HG03439 (cell line): ENCODE measurements at regions not wholly inside any gene's neighbourhood (a gene's known extent, or its start where the extent isn't known, plus 50 kb on each side); places are given as distances from the start of the nearest gene placed in this dataset.
"Not testable (repeated sequence)": the region's sequence is repeated elsewhere in the genome, so short reads cannot be mapped to it uniquely, and the experiment has no call there.

Source experiments
- ATAC-seq: cut with Tn5 transposase; IDR thresholded peaks from one replicate; pipeline ENCODE4 v1.9.1; 2021; ENCODE audit warnings: mild to moderate bottlenecking, moderate library complexity; ENCODE audit not compliant: unreplicated experiment

DNA sequence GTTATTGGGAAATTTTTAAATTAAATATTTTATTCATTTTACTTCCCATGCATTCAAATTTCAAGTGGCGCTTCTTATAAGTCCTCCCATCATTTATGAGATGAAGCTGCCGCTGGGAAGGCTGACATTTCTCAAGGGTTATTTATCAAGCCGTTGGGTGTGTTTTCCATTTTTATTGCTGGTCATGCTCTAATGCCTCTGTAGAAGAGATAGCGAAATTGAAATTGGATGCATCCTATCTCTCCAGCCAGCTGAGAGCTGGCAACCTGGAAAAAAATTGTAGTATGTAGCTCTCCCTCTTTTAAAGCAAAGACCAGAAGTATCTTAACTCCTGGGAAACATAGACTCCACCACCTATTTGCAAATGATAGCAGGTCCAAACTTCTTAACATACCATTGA lies 135.9 kb downstream of the C6orf118 start:
- ATAC-seq: no peak

DNA sequence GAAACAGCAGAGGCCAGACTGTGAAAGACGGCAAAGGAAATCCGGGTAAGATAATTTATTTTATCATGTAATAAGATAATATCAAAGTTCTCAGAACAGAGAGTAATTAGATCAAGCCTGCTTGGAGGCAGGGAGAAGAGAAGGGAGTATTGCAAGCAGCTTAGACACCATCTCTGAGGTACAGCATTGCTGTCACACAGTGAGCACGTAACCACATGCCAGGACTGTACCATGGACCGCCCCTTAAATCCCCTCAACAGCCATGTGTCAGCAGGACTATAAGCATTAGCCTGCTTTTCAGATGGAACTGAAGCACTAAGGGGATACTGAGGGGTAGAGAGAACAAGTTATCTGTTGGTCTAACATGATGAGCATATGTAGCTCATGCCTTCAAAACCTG lies 141.5 kb downstream of the C6orf118 start:
- ATAC-seq: no peak

DNA sequence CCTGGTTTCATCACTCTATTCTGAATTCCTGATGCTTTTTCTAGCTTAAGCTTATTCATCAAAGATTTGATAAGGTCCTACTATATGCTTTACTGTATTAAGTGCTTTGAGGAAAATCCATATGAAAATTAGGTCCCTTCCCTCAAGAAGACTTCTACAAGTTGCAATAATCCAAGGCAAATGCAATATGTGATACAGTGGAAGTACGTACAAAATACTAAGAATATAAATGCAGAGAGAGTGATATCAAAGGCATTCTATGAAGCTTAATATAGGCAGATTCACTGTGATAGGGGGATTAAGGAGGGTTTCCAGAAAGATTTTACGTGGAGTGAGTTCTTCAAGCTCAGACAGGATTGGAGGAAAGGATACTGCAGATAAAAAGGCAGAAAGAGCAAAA lies 142.1 kb downstream of the C6orf118 start:
- ATAC-seq: no peak

DNA sequence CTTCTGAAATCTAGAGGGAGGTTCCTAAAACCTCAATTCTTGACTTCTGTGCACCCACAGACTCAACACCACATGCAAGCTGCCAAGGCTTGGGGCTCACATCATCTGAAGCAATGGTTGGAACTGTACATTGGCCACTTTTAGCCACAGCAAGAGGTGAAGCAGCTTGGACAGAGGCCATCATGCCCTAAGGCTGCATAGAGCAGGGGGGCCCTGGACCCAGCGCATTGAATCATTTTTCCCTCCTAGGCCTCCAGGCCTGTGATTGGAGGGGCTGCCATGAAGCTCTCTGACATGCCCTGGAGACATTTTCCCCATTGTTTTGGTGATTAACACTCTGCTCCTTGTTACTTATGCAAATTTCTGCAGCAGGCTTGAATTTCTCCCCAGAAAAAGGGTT lies 145.9 kb downstream of the C6orf118 start:
- no peak for ATAC-seq

DNA sequence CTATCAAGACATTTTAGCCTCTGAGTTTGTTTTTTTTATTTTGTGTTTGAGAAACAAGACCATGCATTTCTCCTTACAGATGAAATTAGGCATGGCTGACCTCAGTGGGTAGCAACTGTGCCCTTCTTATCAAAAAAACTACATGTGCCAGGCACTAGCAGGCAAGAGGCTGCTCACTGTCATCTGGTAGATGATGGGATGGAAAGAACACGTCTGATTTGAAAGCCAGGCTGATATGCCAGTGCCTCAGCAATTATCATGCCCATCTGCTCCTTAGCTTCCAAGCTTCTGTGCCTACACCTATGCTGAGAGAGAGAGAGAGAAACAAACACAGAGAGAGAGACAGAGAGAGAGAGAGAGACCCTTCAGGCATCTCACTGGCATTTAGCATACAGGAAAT lies 149.9 kb downstream of the C6orf118 start:
- ATAC-seq: no peak

DNA sequence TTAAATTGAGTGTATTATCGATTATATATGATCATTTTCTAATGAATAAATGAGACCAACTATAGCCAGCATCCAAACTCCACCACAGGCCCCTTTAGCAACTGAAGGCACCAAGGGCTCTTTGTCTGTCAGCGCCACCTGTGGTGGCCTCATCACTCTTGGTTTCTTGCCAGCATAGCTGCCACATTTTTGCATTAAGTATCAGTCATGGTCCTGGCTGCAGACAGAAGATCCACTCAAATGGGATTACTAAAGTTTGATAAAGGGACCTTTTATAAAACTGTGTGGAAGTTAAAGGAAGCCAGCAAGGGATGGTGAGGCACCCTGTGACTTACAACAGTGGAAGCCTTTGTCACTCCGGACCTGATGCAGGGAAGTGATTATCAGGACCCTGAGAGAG lies 162.9 kb downstream of the C6orf118 start:
- no peak for ATAC-seq

DNA sequence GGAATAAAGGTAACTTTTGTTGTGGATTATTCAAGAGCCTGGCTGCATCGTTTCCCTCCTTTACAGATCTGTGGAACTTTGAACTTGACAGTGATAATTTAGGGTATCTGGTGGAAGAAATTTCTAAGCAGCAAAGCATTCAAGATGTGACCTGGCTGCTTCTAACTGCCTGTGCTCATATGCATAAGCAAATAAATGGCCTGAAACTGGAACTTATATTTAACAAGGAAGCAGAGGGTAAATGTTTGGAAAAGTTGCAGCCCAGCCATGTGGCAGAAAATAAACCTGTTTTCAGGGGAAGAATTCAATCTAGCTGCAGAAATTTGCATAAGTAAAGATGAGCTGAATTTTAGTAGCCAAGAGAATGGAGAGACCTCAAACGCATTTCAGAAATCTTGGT lies 173.5 kb downstream of the C6orf118 start:
- no peak for ATAC-seq

DNA sequence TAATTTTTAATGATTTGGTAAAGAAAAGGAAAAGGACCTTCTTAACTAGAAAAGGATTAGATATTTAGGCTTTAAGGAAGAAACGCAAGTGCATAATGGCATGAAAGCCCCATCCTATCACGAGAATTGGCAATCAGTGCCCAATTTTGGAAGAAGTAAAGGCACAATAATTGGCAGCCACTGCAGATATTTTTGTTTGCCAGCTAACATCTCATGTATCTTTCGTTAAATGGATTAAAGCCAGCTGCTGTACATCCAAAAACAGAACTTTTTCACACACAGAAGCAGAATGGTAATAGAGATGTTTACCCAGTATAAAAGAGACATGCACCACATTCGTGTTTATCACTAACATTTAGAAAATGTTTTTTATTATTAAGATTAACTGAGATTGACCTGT lies 180.3 kb downstream of the C6orf118 start:
- ATAC-seq: no peak

DNA sequence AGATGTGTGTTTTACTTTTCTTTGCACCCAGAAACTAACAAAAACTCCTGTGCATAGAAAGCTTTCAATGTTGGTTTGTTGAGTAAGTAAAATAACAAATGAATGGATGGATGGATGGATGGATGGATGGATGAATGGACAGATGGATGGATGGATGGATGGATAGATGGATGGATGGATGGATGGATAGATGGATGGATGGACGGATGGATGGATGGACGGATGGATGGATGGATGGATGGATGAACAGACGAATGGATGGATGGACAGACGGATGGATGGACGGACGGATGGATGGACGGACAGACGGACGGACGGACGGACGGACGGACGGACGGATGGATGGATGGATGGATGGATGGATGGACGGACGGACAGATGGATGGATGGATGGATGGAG lies 181.7 kb downstream of the C6orf118 start:
- ATAC-seq: not testable (repeated sequence)

DNA sequence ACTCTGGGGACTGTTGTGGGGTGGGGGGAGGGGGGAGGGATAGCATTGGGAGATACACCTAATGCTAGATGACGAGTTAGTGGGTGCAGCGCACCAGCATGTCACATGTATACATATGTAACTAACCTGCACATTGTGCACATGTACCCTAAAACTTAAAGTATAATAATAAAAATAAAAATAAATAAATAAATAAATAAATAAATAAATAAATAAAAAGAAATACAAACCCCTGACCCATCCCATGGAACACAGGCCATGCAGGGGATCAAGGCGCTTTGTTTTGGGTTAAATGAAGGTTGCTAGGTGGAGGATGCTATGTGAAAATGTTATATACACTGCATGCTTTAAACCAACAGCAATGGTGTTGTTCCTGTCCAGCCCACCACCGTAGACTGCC lies 184.7 kb downstream of the C6orf118 start:
- ATAC-seq: not testable (repeated sequence)

DNA sequence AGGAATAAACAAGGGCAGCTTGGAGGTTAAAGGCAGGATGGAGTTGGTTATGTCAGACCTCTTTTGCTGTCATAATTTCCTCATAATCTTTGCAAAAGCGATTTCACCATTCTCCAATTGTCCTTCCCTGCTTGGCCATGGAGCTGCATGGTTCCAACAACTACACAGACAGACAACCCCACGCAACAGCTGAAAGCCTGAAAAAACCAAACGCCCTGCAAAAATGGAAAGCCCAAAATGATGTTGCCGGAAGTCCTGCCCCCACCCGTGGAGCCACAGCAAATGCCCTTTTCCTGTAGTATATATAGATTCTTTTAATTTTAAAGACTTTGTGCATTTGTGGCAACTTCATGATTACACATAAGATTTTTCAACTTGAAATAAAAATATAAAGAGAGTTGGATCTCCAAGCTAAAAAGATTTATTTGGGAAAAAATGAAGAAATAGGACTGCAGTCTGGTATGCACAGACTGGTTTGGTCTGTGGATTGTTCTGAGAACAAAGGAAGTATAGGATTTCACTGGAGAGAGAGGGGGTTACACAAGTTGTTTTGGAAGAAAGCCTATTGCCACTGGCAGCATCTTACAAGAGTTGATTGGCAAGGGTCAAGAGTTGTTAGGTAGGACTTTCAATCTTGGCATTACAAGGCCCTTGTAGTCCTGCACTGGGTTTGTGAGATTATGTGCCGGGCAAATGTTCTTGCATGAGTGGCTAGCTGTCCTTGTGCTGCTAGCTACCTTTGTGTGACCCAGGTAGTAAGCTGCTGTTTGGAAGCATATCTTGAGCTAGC lies 190.0 kb downstream of the C6orf118 start:
- ATAC-seq: no peak

DNA sequence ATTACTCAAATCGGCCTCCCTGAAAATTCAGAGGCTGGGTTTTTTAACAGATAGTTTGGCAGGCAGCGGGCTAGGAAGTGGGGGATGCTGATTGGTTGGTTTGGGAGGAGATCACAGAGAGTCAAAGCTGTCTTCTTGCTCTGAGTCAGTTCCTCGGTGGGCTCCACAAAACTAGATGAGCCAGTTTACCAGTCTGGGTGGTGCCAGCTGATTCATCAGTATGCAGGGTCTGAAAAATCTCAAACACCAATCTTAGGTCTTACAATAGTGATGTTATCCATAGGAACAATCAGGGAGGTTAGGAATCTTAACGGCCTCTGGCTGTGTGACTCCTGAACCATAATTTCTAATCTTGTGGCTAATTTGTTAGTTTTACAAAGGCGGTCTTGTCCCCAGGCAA lies 190.7 kb downstream of the C6orf118 start:
- ATAC-seq: no peak

DNA sequence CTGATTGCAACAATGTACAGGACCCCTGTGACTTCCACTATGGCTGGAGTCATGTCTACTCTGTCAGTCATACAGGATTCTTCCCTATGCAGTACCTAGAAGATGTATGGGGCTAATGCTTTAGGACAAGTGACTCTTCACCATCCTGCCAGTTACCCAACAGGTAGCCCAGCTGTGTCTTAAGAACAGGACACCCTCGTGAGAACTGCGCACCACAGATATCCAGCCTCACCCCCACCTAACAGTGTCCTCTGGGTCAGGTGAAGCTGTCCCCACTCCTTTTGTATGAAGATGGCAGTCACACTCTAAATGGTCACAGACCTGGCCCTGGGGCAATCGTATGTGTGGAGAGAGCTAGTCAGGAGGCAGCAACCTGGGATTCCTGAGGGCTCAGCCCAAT lies 191.6 kb downstream of the C6orf118 start:
- ATAC-seq: no peak

DNA sequence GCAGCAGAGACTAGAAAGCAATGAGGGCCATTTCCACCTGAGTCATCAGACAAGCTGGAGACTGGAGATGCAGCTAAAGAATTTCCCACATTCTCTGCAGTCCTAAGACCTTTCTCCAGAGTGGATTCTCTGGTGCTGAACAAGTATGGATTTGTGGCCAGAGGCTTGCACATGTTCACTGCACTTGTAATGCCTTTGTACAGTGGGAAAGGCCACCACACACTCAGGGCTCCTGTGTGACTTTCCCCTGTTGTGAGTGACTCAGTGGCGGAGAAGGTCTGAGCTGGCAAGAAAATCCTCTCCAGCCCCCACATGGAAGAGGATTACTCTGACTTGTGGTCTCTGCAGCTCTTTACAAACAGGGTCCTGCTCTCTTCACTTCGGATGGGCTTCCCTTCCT lies 192.3 kb downstream of the C6orf118 start:
- no peak for ATAC-seq

DNA sequence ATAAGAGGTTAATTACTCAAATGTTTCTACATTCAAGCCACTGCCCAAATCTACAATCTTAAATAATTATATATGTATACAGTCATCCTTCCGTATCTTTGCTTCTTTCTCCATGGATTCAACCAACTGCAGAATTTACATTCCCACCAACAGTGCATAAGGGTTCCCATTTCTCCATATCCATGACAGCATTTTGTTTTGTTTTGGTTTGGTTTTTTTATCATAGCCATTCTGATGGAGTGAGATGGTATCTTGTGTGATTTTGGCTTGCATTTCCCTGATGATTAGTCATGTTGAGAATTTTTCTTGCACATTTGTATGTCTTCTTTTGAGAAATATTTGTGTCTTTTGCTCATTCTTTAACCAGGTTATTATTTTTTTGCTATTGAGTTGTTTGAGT lies 198.5 kb downstream of the C6orf118 start:
- ATAC-seq: no peak

DNA sequence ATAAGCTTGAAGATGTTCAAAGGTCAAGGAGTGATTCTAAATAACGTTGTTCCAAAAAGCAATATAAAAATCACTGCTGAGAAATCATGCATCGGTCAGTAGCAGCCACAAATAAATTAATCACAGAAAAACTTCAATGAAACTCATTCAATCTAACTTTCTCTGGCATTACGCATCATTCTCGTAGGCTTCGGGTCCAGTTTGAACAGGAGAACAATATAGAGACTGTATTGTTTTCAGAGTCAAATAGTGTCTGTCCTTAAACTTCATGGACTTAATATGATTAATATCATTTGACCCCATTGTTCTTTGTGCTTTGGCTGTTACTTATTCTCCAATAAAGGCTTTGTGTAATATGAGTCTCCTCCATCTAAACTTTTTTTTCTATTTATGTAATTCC lies 200.4 kb downstream of the C6orf118 start:
- ATAC-seq: no peak

DNA sequence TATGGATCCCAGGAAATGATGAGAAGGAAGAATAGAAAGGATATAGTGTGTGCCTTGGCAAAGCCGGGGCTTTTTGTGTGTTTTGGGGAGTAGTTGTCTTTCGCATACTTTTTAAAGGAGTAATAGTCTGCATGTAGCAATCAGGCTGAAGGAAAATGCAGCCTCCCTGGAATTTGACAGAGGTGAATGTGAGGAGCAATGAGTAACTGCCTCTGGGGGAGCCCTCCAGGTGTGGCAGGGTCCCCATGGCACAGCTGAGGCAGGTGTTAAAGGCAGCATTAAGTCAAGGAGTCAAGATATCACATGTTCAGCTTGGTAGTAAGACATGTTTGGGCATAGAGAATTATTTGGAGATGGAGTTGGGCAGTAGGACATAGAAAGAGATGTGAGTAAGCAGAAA lies 203.1 kb downstream of the C6orf118 start:
- no peak for ATAC-seq

DNA sequence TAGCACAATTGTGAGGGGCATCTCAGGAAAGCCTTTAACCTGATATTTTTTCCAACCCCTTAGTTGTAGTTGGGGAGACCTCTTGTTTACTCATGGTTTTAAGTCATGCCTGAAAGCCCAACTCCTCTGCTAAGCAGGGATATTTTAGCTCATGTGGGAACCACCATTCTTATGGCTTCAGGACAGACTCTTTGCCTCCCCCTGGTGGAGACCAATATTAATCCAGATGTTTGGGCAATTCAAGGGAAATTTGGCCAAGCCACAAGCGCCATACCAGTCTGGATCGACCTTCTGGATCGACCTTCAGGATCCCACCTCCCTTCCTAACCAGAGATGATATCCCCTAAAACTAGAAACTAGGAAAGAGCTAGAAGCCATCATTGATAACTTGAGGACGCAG lies 211.2 kb downstream of the C6orf118 start:
- no peak for ATAC-seq

DNA sequence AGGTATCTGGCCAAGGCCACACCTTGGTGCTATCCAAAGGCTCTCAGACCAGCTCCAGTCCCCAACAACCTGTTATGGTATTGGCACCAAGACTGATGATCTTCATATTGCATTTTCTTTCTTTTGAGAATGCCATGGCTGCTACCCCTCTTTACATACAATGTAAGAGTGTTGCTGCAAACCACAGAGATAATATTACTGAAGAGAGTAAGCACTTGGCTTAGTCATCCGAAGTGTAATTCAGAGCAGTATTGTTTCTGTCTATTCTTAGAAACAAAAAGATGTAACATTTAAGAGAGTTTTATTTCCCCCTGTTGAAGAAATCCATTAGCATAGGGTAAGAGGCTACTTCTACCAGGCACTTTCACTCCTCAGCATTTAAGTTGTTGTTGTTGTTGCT lies 212.5 kb downstream of the C6orf118 start:
- ATAC-seq: no peak

DNA sequence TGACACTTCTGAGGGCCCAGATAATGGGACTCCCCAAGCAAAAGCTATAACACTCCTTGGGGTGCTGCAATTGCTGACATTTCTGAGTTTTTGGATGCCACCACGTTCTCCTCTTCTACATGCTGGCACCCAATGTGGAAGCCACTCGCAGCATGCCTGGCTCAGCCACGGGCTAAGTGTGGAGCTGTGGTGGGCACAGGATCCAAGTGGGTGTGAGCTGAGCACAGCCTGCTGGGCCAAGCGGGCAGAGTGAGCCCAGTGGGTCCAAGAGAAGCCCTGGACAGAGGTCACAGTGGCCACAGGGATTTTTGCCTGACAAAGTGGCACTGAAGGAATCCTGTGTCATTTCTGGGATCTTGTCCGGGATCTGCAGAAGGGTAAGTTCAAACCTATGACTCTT lies 213.2 kb downstream of the C6orf118 start:
- no peak for ATAC-seq

DNA sequence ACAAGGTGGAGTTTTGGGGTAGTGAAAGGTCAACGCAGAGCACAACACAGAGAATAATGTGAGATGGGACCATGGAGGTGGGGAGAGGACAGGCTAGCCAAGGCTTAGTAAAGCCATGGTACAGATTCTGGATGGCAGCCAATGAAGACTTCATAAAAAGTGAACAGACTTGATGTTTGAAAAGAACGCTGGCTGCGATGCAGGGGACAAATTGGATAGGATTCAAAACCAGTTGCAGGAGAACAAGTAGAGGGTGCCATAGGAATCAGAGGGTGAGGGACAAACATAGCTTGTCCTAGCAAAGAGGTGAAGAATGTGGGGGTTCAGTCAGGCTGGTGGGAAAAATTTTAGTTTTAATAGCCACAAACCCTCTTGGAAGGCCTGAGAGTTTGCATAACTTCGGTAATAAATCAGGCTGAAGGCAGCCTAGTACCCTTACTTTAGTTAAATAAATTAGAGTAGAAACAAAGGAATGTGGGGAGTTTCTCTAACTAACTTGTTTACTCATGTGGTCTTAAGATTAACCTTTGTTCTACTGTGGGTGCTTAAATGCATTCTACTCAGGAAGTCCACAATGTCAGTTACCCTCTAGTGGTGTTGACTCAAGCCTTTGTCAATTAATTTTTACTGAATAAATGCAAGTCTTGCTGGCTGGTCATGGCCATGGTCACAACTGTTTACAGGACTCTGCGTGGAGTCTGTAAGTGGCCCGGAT lies 216.4 kb downstream of the C6orf118 start:
- no peak for ATAC-seq

DNA sequence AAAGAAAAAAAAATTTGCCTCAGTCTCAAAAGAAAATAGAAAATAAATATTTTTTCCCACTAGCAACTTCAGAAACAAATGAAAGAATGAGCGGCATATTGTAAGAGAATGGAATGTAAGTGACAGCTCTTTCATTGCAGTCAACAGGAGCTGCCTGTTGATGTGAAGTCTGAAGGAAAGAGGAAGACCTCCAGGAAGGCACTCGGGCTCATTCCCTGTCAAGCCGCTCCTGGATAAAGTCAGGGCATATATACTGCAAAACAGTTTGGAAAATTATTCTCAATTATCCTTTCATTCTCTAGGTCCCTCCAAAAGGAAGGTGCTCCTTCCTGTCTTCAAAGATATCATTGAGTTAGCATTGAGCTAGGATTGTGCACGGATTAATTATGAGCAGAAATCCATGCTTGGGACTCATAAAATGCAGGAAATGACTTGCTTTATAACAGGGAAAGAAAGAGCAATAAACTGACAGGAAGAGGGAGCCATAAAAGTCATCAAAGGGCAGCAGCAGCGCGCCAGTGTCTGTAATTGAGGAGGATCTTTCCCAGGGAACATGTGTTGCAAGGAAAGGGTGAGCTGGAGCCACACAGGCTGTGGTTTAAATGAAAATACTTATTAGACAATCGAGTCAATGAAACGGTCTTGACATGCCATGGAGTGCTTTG lies 218.2 kb downstream of the C6orf118 start:
- no peak for ATAC-seq
